Calu3 (cell line): ENCODE measurements at regions not wholly inside any gene's neighbourhood (a gene's known extent, or its start where the extent isn't known, plus 50 kb on each side); places are given as distances from the start of the nearest gene placed in this dataset.

Source experiments
- BruUV-seq: library from RNA; stranded (reverse); fragments of 400-500 nt; replicated peaks from 2 replicates; lab custom pipeline; 2021; lab: Mats Ljungman, UMichigan
- CTCF ChIA-PET: fragments of 300-600 bp; sonication (Branson Sonifier 250); formaldehyde crosslinking; loops from one replicate; lab custom pipeline; 2022; ENCODE audit warnings: antibody characterized with exemption; lab: Charles Lee
- DNase-seq: peaks from one replicate; pipeline ENCODE4 v3.0.0; 2022
- H3K27ac Mint-ChIP-seq: one replicate; pipeline ENCODE4 v1.8.0; 2022; ENCODE audit warnings: mixed read lengths; ENCODE audit not compliant: unreplicated experiment
- H3K27me3 Mint-ChIP-seq: one replicate; pipeline ENCODE4 v1.8.0; 2022; ENCODE audit warnings: mixed read lengths; ENCODE audit not compliant: unreplicated experiment
- H3K36me3 Mint-ChIP-seq: one replicate; pipeline ENCODE4 v1.8.0; 2022; ENCODE audit warnings: mild to moderate bottlenecking, moderate library complexity, mixed read lengths; ENCODE audit not compliant: insufficient read depth, unreplicated experiment
- H3K4me1 Mint-ChIP-seq: one replicate; pipeline ENCODE4 v1.8.0; 2022; ENCODE audit warnings: mild to moderate bottlenecking, low read depth, mixed read lengths; ENCODE audit not compliant: unreplicated experiment
- H3K4me3 Mint-ChIP-seq: one replicate; pipeline ENCODE4 v1.8.0; 2022; ENCODE audit warnings: mild to moderate bottlenecking, low read depth, moderate library complexity, mixed read lengths; ENCODE audit not compliant: unreplicated experiment
- H3K9me3 Mint-ChIP-seq: one replicate; pipeline ENCODE4 v1.8.0; 2022; ENCODE audit warnings: low read depth, mixed read lengths; ENCODE audit not compliant: unreplicated experiment
- intact Hi-C: fragments of 100-400 bp; cut with micrococcal nuclease; formaldehyde crosslinking; loops from one replicate; pipeline ENCODE4 v1.10.0; 2022; ENCODE audit not compliant: unreplicated experiment
- TF ChIP-seq, protein P1 (sequence below): fragments of 200-600 bp; IDR thresholded peaks from one replicate; pipeline ENCODE4 v1.8.0; 2022; ENCODE audit warnings: antibody characterized with exemption; ENCODE audit not compliant: unreplicated experiment

- CTCF ChIA-PET: no interaction called here
- no peak overlapping the region for H3K27ac Mint-ChIP-seq
- TF ChIP-seq, protein P1, sequence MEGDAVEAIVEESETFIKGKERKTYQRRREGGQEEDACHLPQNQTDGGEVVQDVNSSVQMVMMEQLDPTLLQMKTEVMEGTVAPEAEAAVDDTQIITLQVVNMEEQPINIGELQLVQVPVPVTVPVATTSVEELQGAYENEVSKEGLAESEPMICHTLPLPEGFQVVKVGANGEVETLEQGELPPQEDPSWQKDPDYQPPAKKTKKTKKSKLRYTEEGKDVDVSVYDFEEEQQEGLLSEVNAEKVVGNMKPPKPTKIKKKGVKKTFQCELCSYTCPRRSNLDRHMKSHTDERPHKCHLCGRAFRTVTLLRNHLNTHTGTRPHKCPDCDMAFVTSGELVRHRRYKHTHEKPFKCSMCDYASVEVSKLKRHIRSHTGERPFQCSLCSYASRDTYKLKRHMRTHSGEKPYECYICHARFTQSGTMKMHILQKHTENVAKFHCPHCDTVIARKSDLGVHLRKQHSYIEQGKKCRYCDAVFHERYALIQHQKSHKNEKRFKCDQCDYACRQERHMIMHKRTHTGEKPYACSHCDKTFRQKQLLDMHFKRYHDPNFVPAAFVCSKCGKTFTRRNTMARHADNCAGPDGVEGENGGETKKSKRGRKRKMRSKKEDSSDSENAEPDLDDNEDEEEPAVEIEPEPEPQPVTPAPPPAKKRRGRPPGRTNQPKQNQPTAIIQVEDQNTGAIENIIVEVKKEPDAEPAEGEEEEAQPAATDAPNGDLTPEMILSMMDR: no peak
- BruUV-seq: no TSS peak
- H3K27me3 Mint-ChIP-seq: no peaks in the 10 kb centered on the region
- H3K9me3 Mint-ChIP-seq: peaks cover 14% of the 10 kb centered on the region
- no peak overlapping the region for H3K4me3 Mint-ChIP-seq
- DNase-seq: no peak
- H3K36me3 Mint-ChIP-seq: no peaks in the 10 kb centered on the region
- H3K4me1 Mint-ChIP-seq: no peaks in the 10 kb centered on the region
- intact Hi-C loops: no loop called here
Measured at GRCh38 chr14:82342596-82342995, 808.9 kb upstream of the SEL1L start.

- no peaks in the 10 kb centered on the region for H3K36me3 Mint-ChIP-seq
Measured at GRCh38 chr14:82345184-82345583, 811.5 kb upstream of the SEL1L start.

DNA sequence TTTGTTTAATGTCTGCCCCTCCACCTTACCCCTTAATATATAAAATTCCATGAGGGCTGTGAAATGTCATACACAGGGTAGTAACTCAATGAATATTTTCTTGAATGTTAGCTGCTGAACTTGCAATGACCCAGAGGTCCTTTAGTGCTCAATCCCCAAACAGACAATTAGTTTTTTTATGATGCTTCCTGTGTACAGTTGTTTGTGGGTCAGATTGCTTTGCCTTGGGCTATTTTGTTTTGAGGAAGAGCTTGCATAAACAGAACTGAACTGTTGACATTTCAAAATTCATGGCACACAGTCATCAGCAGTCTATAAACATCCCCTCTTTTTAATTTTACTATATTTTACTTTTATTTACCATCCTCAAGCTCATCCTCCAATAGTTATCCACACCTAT, 820.5 kb upstream of the SEL1L start:
- H3K4me3 Mint-ChIP-seq: no peak overlapping the region
- H3K27ac Mint-ChIP-seq: no peak overlapping the region
- H3K9me3 Mint-ChIP-seq: peaks cover 15% of the 10 kb centered on the region
- DNase-seq: no peak
- intact Hi-C loops: no loop called here
- no peaks in the 10 kb centered on the region for H3K27me3 Mint-ChIP-seq
- CTCF ChIA-PET: no interaction called here
- BruUV-seq: no TSS peak
- TF ChIP-seq, protein P1: no peak
- no peaks in the 10 kb centered on the region for H3K4me1 Mint-ChIP-seq
- no peaks in the 10 kb centered on the region for H3K36me3 Mint-ChIP-seq

More at GRCh38 chr14:82345184-82345583, 811.5 kb upstream of the SEL1L start:
- TF ChIP-seq, protein P1: no peak
- intact Hi-C loops: no loop called here
- Mint-ChIP-seq H3K4me3 (no peak overlapping the region), H3K9me3 (peaks cover 8% of the 10 kb centered on the region), H3K27me3 (no peaks in the 10 kb centered on the region), H3K27ac (no peak overlapping the region), H3K4me1 (no peaks in the 10 kb centered on the region)
- DNase-seq: no peak
- BruUV-seq: no TSS peak
- CTCF ChIA-PET: no interaction called here

- CTCF ChIA-PET: interaction anchor here (0.6 kb wide), 1 partner anchor 1319 kb away, joined by 3 read pairs; no protein-coding TSS in a partner anchor
- DNase-seq: no peak
- H3K27me3 Mint-ChIP-seq: no peaks in the 10 kb centered on the region
- intact Hi-C loops: no loop called here
- peaks cover 13% of the 10 kb centered on the region for H3K9me3 Mint-ChIP-seq
- H3K4me3 Mint-ChIP-seq: no peak overlapping the region
- H3K4me1 Mint-ChIP-seq: no peaks in the 10 kb centered on the region
- H3K27ac Mint-ChIP-seq: no peak overlapping the region
- BruUV-seq: no TSS peak
- TF ChIP-seq, protein P1: no peak
- H3K36me3 Mint-ChIP-seq: no peaks in the 10 kb centered on the region
Measured at GRCh38 chr14:82359201-82359600, 825.5 kb upstream of the SEL1L start.
